ENCODE measurements at regions not wholly inside any gene's neighbourhood (a gene's known extent, or its start where the extent isn't known, plus 50 kb on each side); places are given as distances from the start of the nearest gene placed in this dataset.

DNA sequence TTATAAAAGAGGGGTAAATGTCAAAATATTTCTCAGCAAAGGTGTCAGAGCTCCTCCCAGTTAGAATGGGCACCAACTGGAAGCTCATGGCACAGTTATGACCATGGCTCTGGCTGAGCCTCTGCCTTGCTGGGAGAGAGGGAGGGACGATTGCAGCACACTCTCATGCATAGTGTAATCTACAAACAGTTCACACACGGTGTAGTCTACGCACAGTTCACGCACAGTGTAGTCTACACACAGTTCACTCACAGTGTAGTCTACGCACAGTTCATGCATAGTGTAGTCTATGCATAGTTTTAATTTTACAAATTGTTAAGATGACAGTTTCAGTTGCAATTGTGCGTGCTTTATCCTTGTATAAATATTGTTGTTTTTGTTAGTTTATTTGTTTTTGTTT is 1474.6 kb upstream of the TMEM132C start:
- H3K36me3 ChIP-seq, result no peaks in the 10 kb centered on the region
- H3K9me3 ChIP-seq (ENCODE audit: severe bottlenecking), result no peaks in the 10 kb centered on the region
- no peak overlapping the region for H3K4me3 ChIP-seq (ENCODE audit: low read depth, low read length)
- DNase-seq, result no peak
- H3K27me3 ChIP-seq (ENCODE audit: insufficient read depth, low read depth, severe bottlenecking), result no peaks in the 10 kb centered on the region
- TF ChIP-seq, protein P1, sequence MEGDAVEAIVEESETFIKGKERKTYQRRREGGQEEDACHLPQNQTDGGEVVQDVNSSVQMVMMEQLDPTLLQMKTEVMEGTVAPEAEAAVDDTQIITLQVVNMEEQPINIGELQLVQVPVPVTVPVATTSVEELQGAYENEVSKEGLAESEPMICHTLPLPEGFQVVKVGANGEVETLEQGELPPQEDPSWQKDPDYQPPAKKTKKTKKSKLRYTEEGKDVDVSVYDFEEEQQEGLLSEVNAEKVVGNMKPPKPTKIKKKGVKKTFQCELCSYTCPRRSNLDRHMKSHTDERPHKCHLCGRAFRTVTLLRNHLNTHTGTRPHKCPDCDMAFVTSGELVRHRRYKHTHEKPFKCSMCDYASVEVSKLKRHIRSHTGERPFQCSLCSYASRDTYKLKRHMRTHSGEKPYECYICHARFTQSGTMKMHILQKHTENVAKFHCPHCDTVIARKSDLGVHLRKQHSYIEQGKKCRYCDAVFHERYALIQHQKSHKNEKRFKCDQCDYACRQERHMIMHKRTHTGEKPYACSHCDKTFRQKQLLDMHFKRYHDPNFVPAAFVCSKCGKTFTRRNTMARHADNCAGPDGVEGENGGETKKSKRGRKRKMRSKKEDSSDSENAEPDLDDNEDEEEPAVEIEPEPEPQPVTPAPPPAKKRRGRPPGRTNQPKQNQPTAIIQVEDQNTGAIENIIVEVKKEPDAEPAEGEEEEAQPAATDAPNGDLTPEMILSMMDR (IDR thresholded peaks at IDR 0.05; ENCODE audit: low read depth, low read length), result no peak
- H3K27ac ChIP-seq, result no peak overlapping the region

DNA sequence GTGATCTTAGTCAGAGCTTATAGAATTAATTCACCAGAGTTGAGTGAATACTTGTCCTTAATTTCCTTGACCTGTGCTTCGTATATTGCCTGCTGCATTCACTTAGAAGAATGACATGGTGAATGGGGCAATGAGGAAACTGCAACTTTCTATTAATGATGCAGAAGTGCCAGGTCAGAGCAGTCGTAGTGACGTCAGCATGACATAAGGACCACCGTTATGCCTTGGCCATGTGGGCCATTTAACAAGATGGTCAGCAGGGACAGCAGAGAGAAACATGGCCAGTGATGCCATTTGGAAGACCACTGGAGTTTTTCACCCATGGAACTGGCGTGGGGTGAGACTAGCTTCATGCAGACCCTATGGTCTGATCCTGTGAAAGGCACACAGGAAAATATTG is 1469.4 kb upstream of the TMEM132C start:
- no peaks in the 10 kb centered on the region for H3K27me3 ChIP-seq (ENCODE audit: insufficient read depth, low read depth, severe bottlenecking)
- H3K27ac ChIP-seq, result no peak overlapping the region
- H3K36me3 ChIP-seq, result no peaks in the 10 kb centered on the region
- H3K4me3 ChIP-seq (ENCODE audit: low read depth, low read length), result no peak overlapping the region
- no peak for DNase-seq
- TF ChIP-seq, protein P1 (IDR thresholded peaks at IDR 0.05; ENCODE audit: low read depth, low read length), result no peak
- no peaks in the 10 kb centered on the region for H3K9me3 ChIP-seq (ENCODE audit: severe bottlenecking)

DNA sequence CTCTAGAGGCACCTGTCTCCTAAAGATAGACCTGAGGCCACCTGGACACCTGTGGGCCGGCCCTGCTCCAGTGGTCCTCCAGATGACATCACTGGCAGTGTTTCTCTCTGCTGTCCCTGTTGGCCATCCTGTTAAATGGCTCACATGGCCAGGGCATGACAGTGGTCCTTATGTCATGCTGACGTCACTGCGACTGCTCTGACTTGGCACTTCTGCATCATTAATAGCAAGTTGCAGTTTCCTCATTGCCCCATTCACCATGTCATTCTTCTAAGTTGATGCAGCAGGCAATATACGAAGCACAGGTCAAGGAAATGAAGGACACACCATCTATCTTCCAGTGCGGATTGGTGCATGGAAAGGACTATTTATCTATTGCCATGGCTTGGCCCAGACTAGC is 1468.5 kb upstream of the TMEM132C start:
- TF ChIP-seq, protein P1 (IDR thresholded peaks at IDR 0.05; ENCODE audit: low read depth, low read length), result no peak
- Histone ChIP-seq H3K36me3 (no peaks in the 10 kb centered on the region), H3K27me3 (ENCODE audit: insufficient read depth, low read depth, severe bottlenecking) (no peaks in the 10 kb centered on the region), H3K9me3 (ENCODE audit: severe bottlenecking) (no peaks in the 10 kb centered on the region), H3K27ac (no peak overlapping the region), H3K4me3 (ENCODE audit: low read depth, low read length) (no peak overlapping the region)
- no peak for DNase-seq

DNA sequence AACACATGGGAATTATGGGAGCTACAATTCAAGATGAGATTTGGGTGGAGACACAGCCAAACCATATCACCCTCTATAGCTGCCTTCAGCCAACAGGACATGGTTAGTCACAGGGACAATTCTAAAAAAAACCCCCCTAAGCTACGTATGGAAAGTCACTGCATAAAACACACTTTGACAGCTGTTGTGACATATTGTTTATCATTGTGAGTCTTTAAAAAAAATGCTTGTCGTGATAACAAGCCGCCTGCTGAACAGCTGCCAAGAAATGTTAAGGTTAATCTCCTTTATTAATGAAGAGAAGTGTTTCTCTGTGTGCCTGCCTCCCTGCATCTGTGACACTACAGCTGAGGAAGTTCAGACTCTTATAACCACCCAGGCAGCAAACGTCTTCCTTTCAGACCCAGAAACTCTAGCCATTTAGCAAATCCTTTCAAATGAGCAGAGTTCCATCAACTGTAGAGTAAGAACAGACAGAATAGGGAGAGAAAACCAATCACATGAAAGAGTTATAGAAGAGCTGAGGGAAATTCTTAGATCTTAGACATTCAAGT is 1459.6 kb upstream of the TMEM132C start:
- no peaks in the 10 kb centered on the region for H3K9me3 ChIP-seq (ENCODE audit: severe bottlenecking)
- no peaks in the 10 kb centered on the region for H3K36me3 ChIP-seq
- H3K27ac ChIP-seq, result peak overlapping the region; percentile 34
- TF ChIP-seq, protein P1 (IDR thresholded peaks at IDR 0.05; ENCODE audit: low read depth, low read length), result no peak
- peak; percentile 29 for DNase-seq
- no peaks in the 10 kb centered on the region for H3K27me3 ChIP-seq (ENCODE audit: insufficient read depth, low read depth, severe bottlenecking)
- H3K4me3 ChIP-seq (ENCODE audit: low read depth, low read length), result no peak overlapping the region

DNA sequence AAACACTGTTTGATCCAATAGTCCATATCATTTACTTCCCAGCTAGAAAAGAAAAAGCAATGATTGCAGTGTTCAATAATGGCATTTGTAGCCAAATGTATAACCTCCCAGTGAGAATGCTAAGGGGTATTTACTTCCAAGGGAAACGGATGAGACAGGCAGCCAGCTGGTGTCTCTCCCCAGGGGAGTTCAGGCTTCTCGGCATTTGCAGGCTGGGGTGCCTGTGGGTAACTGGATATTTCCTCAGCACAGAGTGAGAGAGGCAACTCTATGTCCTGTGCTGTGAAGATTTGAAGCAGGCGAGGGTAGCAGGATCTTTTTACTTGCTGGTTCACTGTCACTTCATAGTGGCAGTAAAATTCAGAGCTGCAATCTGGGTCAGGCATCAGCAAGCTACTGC is 1455.6 kb upstream of the TMEM132C start:
- Histone ChIP-seq H3K27me3 (ENCODE audit: insufficient read depth, low read depth, severe bottlenecking) (no peaks in the 10 kb centered on the region), H3K9me3 (ENCODE audit: severe bottlenecking) (no peaks in the 10 kb centered on the region), H3K27ac (no peak overlapping the region; the same call in none of the 2 replicates)

More for the DNA sequence above, 1455.6 kb upstream of the TMEM132C start:
- peak; percentile 66 for DNase-seq
- H3K4me3 ChIP-seq (ENCODE audit: low read depth, low read length), result no peak overlapping the region
- no peaks in the 10 kb centered on the region for H3K36me3 ChIP-seq
- TF ChIP-seq, protein P1 (IDR thresholded peaks at IDR 0.05; ENCODE audit: low read depth, low read length), result no peak
